SW 1271 (cell line): ENCODE measurements at regions not wholly inside any gene's neighbourhood (a gene's known extent, or its start where the extent isn't known, plus 50 kb on each side); places are given as distances from the start of the nearest gene placed in this dataset.

Experiments used
- DNase-seq, 2 experiments: peaks; one replicate each; lab custom pipeline; 2025; lab: John Stamatoyannopoulos, UW

- DNase-seq = no peak
Observed at GRCh38 chr4:58553679-58554078, 1443.5 kb upstream of the IGFBP7 start.

GRCh38 chr4:58553031-58553430 lies 1442.8 kb upstream of the IGFBP7 start:
- no peak for DNase-seq

GRCh38 chr4:58551676-58552075 lies 1441.5 kb upstream of the IGFBP7 start:
- DNase-seq = no peak

GRCh38 chr4:58543465-58543864 lies 1433.3 kb upstream of the IGFBP7 start:
- no peak for DNase-seq

- no peak for DNase-seq
Observed at GRCh38 chr4:58541926-58542325, 1431.7 kb upstream of the IGFBP7 start.

- DNase-seq = no peak
Observed at GRCh38 chr4:58522765-58523382, 1412.7 kb upstream of the IGFBP7 start.

GRCh38 chr4:58515226-58515625 lies 1405.0 kb upstream of the IGFBP7 start:
- DNase-seq = no peak

GRCh38 chr4:58514299-58514698 lies 1404.1 kb upstream of the IGFBP7 start:
- no peak for DNase-seq

- no peak for DNase-seq
Observed at GRCh38 chr4:58510652-58511051, 1400.5 kb upstream of the IGFBP7 start.

- DNase-seq = no peak
Observed at GRCh38 chr4:58507079-58507478, 1396.9 kb upstream of the IGFBP7 start.

GRCh38 chr4:58502839-58503238 lies 1392.7 kb upstream of the IGFBP7 start:
- no peak for DNase-seq

GRCh38 chr4:58499182-58499581 lies 1389.0 kb upstream of the IGFBP7 start:
- no peak for DNase-seq

GRCh38 chr4:58491620-58492019 lies 1381.4 kb upstream of the IGFBP7 start:
- DNase-seq = no peak

GRCh38 chr4:58477950-58478349 lies 1367.8 kb upstream of the IGFBP7 start:
- no peak for DNase-seq

GRCh38 chr4:58477513-58477912 lies 1367.3 kb upstream of the IGFBP7 start:
- no peak for DNase-seq

GRCh38 chr4:58475097-58475496 lies 1364.9 kb upstream of the IGFBP7 start:
- DNase-seq = no peak

GRCh38 chr4:58465031-58465430 lies 1354.8 kb upstream of the IGFBP7 start:
- no peak for DNase-seq

- DNase-seq = no peak
Observed at GRCh38 chr4:58456727-58457384, 1346.7 kb upstream of the IGFBP7 start.

- DNase-seq = no peak
Observed at GRCh38 chr4:58453956-58454355, 1343.8 kb upstream of the IGFBP7 start.

- DNase-seq = no peak
Observed at GRCh38 chr4:58451707-58452106, 1341.5 kb upstream of the IGFBP7 start.

GRCh38 chr4:58435871-58436270 lies 1325.7 kb upstream of the IGFBP7 start:
- no peak for DNase-seq

GRCh38 chr4:58413849-58414248 lies 1303.7 kb upstream of the IGFBP7 start:
- no peak for DNase-seq

GRCh38 chr4:58411904-58412303 lies 1301.7 kb upstream of the IGFBP7 start:
- no peak for DNase-seq

GRCh38 chr4:58406762-58407161 lies 1296.6 kb upstream of the IGFBP7 start:
- DNase-seq = no peak
